ENCODE measurements at regions not wholly inside any gene's neighbourhood (a gene's known extent, or its start where the extent isn't known, plus 50 kb on each side); places are given as distances from the start of the nearest gene placed in this dataset.

DNA sequence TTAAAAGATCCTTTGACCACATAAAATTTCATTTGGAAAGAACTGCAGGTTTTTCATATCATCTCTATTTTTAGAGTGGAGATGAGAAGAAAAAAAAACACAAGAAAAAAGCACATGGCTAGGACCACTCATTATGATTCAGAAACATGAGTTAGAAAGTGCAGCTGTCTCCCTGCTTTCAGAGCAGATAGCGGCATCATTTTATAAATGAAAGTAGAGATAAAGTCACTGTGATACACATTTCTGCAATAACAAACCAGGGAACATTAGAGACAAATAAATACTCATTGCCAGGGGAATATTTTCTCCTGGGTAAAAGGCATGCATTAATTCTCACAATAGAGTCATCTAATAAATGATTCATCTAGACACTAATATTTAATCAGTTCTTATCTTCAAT is 87.5 kb upstream of the PLPPR4 start:
- H3K18ac ChIP-seq (ENCODE audit: insufficient read length, low read depth, low read length): no peak overlapping the region
- H3K4me2 ChIP-seq (ENCODE audit: insufficient read depth, insufficient read length, low read length): no peak overlapping the region
- no peaks in the 10 kb centered on the region for H3K27me3 Mint-ChIP-seq (ENCODE audit: low read depth)
- H4K20me1 ChIP-seq (ENCODE audit: control insufficient read depth, insufficient read depth, insufficient read length): no peaks in the 10 kb centered on the region
- H3K23me2 ChIP-seq (ENCODE audit: insufficient read length, low read depth, low read length, poor library complexity, severe bottlenecking): no peaks in the 10 kb centered on the region
- no peak overlapping the region for H3K4ac ChIP-seq (ENCODE audit: low read depth, low read length)
- no peak overlapping the region for H2BK120ac ChIP-seq (ENCODE audit: low read depth, low read length, poor library complexity, severe bottlenecking)
- H3K9me3 ChIP-seq (ENCODE audit: control insufficient read depth, low read depth, low read length): no peaks in the 10 kb centered on the region
- H2BK15ac ChIP-seq (ENCODE audit: low read depth, low read length): no peak overlapping the region
- H3K9me3 Mint-ChIP-seq: no peaks in the 10 kb centered on the region
- no peak overlapping the region for H4K5ac ChIP-seq (ENCODE audit: insufficient read length, low read depth, low read length)
- H2BK20ac ChIP-seq (ENCODE audit: low read depth, low read length, poor library complexity, severe bottlenecking): no peak overlapping the region
- H3K79me2 ChIP-seq (ENCODE audit: insufficient read depth, low read length): no peaks in the 10 kb centered on the region
- H2BK12ac ChIP-seq (ENCODE audit: insufficient read length, low read depth, low read length): no peak overlapping the region
- TF ChIP-seq, protein P1, sequence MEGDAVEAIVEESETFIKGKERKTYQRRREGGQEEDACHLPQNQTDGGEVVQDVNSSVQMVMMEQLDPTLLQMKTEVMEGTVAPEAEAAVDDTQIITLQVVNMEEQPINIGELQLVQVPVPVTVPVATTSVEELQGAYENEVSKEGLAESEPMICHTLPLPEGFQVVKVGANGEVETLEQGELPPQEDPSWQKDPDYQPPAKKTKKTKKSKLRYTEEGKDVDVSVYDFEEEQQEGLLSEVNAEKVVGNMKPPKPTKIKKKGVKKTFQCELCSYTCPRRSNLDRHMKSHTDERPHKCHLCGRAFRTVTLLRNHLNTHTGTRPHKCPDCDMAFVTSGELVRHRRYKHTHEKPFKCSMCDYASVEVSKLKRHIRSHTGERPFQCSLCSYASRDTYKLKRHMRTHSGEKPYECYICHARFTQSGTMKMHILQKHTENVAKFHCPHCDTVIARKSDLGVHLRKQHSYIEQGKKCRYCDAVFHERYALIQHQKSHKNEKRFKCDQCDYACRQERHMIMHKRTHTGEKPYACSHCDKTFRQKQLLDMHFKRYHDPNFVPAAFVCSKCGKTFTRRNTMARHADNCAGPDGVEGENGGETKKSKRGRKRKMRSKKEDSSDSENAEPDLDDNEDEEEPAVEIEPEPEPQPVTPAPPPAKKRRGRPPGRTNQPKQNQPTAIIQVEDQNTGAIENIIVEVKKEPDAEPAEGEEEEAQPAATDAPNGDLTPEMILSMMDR (conservative IDR thresholded peaks at IDR 0.05): no peak
- H3K23ac ChIP-seq (ENCODE audit: insufficient read length, low read depth, low read length): no peak overlapping the region
- H3K56ac ChIP-seq (ENCODE audit: insufficient read length, low read depth, low read length): no peak overlapping the region
- H3K9ac ChIP-seq (ENCODE audit: extremely low read depth, insufficient read length, low read length): no peak overlapping the region
- H4K91ac ChIP-seq (ENCODE audit: insufficient read length, low read depth, low read length): no peak overlapping the region
- no peak overlapping the region for H3T11ph ChIP-seq (ENCODE audit: low read length)
- 0 out of 4 replicates have a peak, but pooled peaks cover 0 to 2% of the 10 kb centered on the region in 2 experiments for H3K4me1 Mint-ChIP-seq
- no peak overlapping the region for H2BK5ac ChIP-seq (ENCODE audit: insufficient read length, low read length)
- H4K8ac ChIP-seq (replicated peaks; ENCODE audit: insufficient read length, low read depth, low read length): no peak overlapping the region
- no peak overlapping the region for H3K27ac ChIP-seq (ENCODE audit: insufficient read length, low read depth, low read length)
- H3K27me3 ChIP-seq (ENCODE audit: insufficient read depth, low read length): no peaks in the 10 kb centered on the region
- H2AFZ ChIP-seq (ENCODE audit: low read length): no peak overlapping the region
- DNase-seq: no peak
- WGBS (ENCODE audit: extremely low coverage, insufficient read length, low lambda C conversion rate): no CpG with 5 or more reads among the region's 1 CpG
- no peak overlapping the region for H3K14ac ChIP-seq (ENCODE audit: insufficient read depth, low read length)
- H3K36me3 Mint-ChIP-seq (ENCODE audit: insufficient read depth in 1 of 3, low read depth in 3 of 3): no peaks in the 10 kb centered on the region
- no peak overlapping the region for H3K27ac Mint-ChIP-seq
- no peak overlapping the region for H3K4me3 Mint-ChIP-seq
- no peaks in the 10 kb centered on the region for H3K79me1 ChIP-seq (ENCODE audit: insufficient read depth, low read depth, low read length, poor library complexity, severe bottlenecking)
- no peak overlapping the region for H2AK5ac ChIP-seq (ENCODE audit: insufficient read length, low read length)
- H3K4me1 ChIP-seq (ENCODE audit: insufficient read depth, low read length): no peaks in the 10 kb centered on the region

Data from H9 (cell line).